Retina (tissue), 1 donor: ENCODE measurements at regions not wholly inside any gene's neighbourhood (a gene's known extent, or its start where the extent isn't known, plus 50 kb on each side); places are given as distances from the start of the nearest gene placed in this dataset.

Experiments
- DNase-seq: peaks from one replicate; pipeline ENCODE4 v3.0.0-alpha.2; 2016

DNA sequence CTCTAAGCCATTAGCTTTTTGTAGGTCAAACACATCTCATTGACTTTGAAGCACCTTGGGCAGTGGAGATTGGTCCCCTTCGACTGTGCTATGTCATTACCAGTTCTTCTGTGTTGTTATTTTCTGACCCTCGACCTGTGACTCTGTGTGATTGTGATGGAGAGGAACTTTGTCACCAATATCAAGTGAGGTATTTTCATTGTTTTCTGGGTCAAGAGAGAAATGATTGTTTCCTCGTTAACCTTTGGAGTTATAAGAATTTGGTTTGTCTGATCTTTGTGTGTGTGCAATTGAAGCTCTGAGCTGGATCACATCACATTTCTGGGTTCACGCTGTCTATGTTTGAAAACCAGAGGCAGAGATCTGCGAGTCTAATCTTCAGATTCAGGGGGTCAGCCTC lies 432.2 kb upstream of the KLF6 start:
- peak; percentile 36 for DNase-seq

- DNase-seq: no peak
Measured at GRCh38 chr10:4216726-4217125, 431.7 kb upstream of the KLF6 start.

GRCh38 chr10:4215963-4216575 lies 431.1 kb upstream of the KLF6 start:
- DNase-seq: no peak

- DNase-seq: no peak
Measured at GRCh38 chr10:4215485-4215884, 430.5 kb upstream of the KLF6 start.

- DNase-seq: no peak
Measured at GRCh38 chr10:4214908-4215307, 429.9 kb upstream of the KLF6 start.

DNA sequence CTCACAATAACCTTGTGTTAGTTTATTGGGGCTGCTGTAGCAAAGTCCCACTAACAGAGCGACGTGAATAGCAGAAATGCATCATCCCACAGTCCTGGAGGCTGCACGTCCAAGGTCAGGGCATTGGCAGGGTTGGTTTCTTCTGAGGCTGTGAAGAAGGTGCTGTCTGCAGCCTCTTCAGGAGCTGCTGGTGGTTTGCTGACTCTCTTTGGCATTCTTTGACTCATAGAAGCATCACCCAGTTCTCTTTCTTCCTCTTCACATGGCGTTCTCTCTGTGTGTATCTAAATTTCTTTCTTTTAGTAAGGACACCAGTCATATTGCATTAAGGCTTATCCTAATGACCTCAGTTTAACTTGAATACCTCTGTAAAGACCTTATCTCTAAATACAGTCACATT lies 428.4 kb upstream of the KLF6 start:
- no peak for DNase-seq

DNA sequence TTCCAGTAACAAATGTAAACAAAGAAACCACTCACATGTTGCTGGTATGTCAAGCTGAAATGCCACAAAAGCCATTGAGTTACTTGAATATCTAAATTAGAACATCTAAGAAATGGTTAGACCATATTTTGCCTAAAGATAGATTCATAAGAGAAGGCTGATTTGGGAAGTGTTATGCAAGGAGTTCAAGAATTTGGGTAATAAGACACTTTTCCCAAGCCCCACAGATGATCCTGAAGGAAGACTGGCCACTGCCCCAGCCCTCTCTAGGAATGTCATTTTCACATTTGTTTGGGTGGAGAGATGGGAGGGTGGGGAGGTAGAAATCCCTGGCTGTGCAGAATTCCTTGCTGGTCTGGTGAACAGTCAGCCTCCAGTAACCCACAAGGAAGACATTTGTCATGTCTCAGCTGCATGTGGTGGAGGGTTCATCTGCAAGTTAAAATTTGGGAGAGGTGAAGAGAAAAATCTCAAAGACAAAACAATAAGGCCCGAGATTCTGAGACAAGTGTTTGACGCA lies 427.2 kb upstream of the KLF6 start:
- DNase-seq: no peak

- DNase-seq: no peak
Measured at GRCh38 chr10:4208499-4208898, 423.5 kb upstream of the KLF6 start.

- no peak for DNase-seq
Measured at GRCh38 chr10:4205113-4205512, 420.1 kb upstream of the KLF6 start.

- DNase-seq: no peak
Measured at GRCh38 chr10:4202938-4203337, 417.9 kb upstream of the KLF6 start.

DNA sequence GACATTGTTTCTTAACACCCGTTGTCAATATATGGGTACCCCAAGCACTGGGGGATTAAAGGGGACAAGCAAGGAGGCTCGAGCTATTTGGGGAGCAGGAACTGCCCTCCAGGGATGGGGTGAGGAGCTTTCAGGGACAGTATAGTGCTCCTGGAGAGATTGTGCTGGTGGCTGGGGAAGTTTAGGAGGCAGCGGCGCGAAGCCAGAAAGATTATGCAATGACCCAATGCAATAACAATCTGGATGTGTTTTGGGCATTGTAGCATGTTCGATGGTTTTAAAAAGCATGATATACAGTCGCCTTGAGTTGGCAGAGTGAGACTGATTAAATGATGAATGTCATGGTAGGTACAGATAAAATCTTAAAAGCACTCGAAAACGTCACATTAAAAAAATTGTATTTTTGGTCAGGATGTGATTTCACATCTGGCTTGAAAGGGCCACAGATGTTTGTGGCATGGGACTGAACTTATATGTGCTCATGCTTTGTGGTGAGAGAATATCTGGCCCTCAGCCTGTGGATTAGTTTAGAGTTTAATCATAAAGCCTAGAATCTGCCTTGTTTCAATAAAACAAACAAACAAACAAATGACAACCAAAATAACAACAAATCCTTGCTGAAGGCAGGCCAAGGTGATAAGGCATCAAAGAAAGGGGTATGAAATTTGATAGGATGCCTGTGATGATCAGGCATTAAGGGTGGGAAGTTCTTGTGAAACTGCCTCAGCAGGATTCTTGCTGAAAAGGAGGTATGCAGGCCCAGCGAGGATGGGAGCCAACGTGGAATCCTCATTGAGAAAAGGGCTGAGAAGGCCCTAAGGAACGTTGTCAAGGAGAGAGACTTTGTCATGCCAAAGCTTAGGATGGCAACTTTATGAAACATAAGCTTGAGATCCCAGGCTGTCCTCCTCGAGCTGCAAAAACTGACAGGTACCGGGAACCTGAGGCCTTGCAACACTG lies 417.1 kb upstream of the KLF6 start:
- no peak for DNase-seq

GRCh38 chr10:4199196-4199595 lies 414.2 kb upstream of the KLF6 start:
- DNase-seq: no peak

DNA sequence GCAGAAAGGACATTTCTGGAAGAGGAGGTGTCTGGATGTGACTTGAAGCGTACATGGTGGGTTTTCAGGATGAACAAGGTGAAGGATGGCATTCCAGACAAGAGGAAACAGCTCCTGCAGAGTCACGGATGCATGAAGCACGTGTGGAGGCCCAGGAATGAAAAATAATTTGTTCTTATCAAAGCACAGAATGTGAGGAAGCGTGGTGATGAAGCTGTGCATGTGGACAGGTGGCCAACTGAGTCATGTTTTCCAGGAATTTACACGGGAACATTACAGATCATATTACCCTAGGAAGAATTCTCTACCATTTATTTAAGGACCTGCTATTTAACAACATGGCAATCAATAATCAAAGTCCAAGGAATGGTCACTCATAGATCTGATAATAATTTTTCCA lies 413.2 kb upstream of the KLF6 start:
- DNase-seq: no peak

GRCh38 chr10:4197676-4198075 lies 412.7 kb upstream of the KLF6 start:
- DNase-seq: no peak

DNA sequence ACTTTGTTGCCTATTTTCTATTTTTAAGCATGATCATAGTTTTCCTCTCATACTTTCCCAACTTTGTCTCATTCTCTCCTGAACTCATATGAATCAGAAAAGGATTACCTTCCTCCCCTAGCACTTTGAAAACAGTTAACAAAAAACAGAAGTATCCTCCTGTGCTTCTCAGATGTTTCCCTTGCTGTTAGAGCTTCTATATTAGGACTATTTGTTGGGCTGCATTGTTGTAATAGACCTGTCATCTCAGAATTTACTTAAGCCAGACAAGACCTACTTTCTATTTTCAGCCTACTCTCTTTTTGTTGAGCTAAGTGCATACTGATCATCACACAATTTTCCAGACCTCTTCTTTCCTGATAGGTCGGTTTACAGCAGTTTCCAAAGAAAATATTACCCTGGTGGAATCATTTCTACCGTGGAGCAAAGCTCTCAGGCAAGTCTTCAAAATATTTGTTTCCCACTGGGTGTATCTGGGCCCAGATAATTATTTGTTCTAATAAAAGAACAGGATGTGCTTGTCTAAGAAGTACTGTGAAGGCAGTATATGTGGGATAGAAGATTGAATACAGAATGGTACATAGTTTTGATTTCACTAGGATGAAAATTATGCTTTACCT lies 411.9 kb upstream of the KLF6 start:
- DNase-seq: no peak

DNA sequence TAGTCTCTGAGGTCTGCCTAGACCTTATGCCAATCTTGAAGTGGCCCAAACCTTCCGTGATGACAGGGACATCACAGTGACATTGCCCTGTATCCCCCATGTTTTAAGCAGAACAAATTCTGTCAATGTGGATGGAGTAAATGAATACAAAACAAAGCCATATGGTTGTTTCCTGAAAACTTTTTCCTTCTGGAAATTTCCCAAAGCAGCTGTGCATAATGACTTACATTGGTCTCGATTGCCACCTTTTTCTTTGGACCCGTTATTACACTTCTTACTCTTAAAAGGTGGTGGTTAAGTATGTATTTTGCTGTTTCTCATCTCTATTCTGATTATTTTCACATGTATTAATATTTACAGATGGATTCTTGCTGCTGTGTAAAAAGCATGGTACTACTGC lies 411.2 kb upstream of the KLF6 start:
- DNase-seq: no peak

DNA sequence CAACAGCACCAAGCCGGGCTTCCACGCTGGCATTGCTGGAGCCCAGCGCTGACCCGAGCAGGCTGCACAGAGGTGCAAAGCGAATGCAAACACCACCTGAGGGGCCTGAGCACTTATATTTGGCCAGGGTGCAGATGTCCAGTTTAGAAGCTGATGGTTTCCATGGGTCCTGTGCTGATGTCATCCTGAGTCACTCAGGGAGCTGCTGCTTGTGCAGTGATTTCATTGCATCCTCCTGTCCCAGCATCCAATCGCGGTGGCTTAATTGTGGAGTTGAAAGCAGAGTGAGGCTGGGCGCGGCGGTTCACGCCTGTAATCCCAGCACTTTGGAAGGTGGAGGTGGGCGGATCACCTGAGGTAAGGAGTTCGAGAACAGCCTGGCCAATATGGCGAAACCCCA lies 410.2 kb upstream of the KLF6 start:
- DNase-seq: no peak

DNA sequence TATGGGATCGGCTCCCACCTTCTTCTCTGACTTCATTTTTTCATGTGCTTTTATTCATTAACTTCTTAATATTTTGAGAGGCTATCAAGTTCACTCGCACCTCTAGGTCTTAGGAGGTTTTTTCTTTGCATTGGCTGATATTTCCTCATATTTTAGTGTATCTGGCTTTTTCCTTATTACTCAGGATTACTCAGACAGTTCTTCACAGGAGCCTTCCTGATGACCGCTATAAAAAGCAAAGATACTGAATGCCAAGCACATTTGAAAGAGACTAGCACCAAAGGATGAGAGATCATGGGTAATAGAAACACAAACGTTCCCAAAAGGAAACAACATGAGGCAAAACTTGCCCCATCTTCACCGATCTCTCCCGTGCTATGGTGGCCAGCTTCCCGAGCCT lies 409.2 kb upstream of the KLF6 start:
- DNase-seq: no peak

GRCh38 chr10:4191894-4192293 lies 406.9 kb upstream of the KLF6 start:
- DNase-seq: no peak

DNA sequence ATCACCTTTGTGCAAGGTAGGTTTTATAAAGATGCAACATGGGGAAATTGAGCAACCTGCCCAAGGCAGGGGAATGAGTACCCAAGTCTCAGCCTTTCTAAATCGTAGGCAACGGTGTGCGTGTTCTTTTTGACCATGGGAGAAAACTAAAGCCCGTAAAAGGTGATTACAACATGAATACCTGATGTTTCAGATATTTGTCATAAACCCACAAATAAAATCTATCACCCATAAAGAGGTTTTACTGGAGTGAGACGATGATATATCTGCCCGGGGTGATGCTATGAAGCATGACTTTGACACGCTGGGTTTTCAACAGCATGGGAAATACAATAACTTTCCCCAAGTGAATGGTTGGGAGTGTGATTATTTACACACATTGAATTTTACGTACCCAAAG lies 406.3 kb upstream of the KLF6 start:
- DNase-seq: no peak

DNA sequence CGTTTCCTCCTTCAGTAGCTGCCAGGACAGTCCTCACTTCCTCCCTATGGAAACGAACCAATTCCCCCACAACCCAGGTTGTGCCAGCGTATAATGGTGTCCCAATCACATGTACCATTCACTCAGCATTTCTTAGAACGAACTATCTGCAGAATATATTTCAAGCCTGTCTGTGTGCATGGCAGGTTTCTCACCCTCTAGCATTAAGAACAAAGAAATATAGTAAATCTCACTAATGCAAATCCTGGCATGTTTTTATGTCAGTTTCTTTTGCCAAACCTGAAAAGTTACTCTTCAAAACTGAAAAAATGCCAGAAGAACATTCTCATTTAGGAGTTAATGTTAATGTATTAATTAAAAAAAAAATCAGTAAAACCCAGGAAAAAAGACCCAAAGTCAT lies 405.9 kb upstream of the KLF6 start:
- no peak for DNase-seq

DNA sequence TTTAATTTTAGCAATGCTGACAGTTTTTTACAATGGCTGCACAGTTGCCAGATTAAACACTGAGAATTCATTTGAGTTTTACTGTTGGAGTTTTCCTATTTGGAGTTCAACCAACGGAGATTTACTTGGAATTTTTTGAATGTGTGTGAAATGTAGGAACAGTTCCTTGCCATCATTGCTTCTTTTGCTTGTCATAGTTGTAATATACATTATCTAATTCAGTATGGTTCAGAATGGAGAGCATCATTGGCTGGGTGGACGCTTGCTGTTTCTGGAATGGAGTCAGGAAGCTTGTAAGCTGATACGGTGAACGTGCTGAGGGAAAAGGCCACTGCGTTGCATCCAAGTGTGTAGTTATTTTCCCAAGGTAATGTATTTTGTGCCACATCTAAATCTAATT lies 404.3 kb upstream of the KLF6 start:
- no peak for DNase-seq

DNA sequence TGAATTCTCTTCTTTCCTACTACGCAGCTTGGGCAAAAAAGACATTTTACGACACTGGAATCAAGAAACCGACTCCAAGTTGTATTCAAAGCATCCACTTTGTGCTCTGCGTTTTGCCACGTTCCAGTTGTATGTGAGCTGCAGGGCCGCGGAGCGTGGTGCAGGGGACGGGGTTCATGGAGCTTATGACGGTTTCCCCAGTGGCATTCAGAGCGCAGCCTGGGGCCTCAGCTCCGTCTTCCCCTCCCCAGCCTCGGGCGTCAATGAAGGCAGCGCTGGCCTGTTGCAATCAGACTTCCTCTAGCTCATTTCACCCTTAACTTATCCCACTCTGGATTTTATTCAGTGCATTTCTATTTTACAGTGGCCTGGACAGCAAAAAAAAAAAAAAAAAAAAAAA lies 403.4 kb upstream of the KLF6 start:
- DNase-seq: no peak
